H9 (cell line): ENCODE measurements at regions not wholly inside any gene's neighbourhood (a gene's known extent, or its start where the extent isn't known, plus 50 kb on each side); places are given as distances from the start of the nearest gene placed in this dataset.

Source experiments
- DNase-seq: peaks from one replicate; pipeline ENCODE4 v3.0.0-alpha.2; 2017
- H2AFZ ChIP-seq: one replicate; pipeline ENCODE4 v1.6.1; 2013; ENCODE audit warnings: mild to moderate bottlenecking, low read length, control low read depth, moderate library complexity
- H2AK5ac ChIP-seq: 2 replicates; pipeline ENCODE4 v1.6.1; 2013; ENCODE audit warnings: low read length, control low read depth, mixed read lengths; ENCODE audit not compliant: insufficient read length
- H2BK120ac ChIP-seq: one replicate; pipeline ENCODE4 v1.6.1; 2013; ENCODE audit warnings: low read depth, mild to moderate bottlenecking, low read length, control low read depth, inconsistent platforms; ENCODE audit not compliant: poor library complexity, severe bottlenecking
- H2BK12ac ChIP-seq: 2 replicates; pipeline ENCODE4 v1.6.1; 2013; ENCODE audit warnings: low read length, control low read depth, mixed read lengths, low read depth; ENCODE audit not compliant: insufficient read length
- H2BK15ac ChIP-seq: 2 replicates; pipeline ENCODE4 v1.6.1; 2013; ENCODE audit warnings: low read depth, low read length, control low read depth
- H2BK20ac ChIP-seq: one replicate; pipeline ENCODE4 v1.6.1; 2013; ENCODE audit warnings: low read depth, mild to moderate bottlenecking, low read length, control low read depth, inconsistent platforms; ENCODE audit not compliant: poor library complexity, severe bottlenecking
- H2BK5ac ChIP-seq: 2 replicates; pipeline ENCODE4 v1.6.1; 2013; ENCODE audit warnings: low read length, control low read depth, mixed read lengths; ENCODE audit not compliant: insufficient read length
- H3K14ac ChIP-seq: 2 replicates; pipeline ENCODE4 v1.6.1; 2013; ENCODE audit warnings: low read length, control low read depth; ENCODE audit not compliant: insufficient read depth
- H3K18ac ChIP-seq: 2 replicates; pipeline ENCODE4 v1.6.1; 2013; ENCODE audit warnings: low read depth, mild to moderate bottlenecking, mixed read lengths, low read length, control low read depth; ENCODE audit not compliant: insufficient read length
- H3K23ac ChIP-seq: 2 replicates; pipeline ENCODE4 v1.6.1; 2013; ENCODE audit warnings: low read length, control low read depth, mixed read lengths, low read depth; ENCODE audit not compliant: insufficient read length
- H3K23me2 ChIP-seq: 2 replicates; pipeline ENCODE4 v1.6.1; 2013; ENCODE audit warnings: low read depth, mild to moderate bottlenecking, mixed read lengths, low read length, control low read depth; ENCODE audit not compliant: insufficient read length, poor library complexity, severe bottlenecking
- H3K27ac ChIP-seq: 2 replicates; pipeline ENCODE4 v1.5.1; 2013; ENCODE audit warnings: low read length, control low read depth, mixed read lengths, low read depth; ENCODE audit not compliant: insufficient read length
- H3K27me3 ChIP-seq: 2 replicates; pipeline ENCODE4 v1.6.1; 2013; ENCODE audit warnings: low read length, control low read depth, inconsistent platforms; ENCODE audit not compliant: insufficient read depth
- H3K4ac ChIP-seq: 2 replicates; pipeline ENCODE4 v1.6.1; 2013; ENCODE audit warnings: low read depth, mild to moderate bottlenecking, control low read depth, inconsistent platforms, low read length, moderate library complexity
- H3K4me1 ChIP-seq: 2 replicates; pipeline ENCODE4 v1.6.1; 2013; ENCODE audit warnings: low read length, control low read depth, inconsistent platforms; ENCODE audit not compliant: insufficient read depth
- H3K4me2 ChIP-seq: 2 replicates; pipeline ENCODE4 v1.6.1; 2013; ENCODE audit warnings: low read length, control low read depth, mixed read lengths; ENCODE audit not compliant: insufficient read length, insufficient read depth
- H3K56ac ChIP-seq: 2 replicates; pipeline ENCODE4 v1.6.1; 2013; ENCODE audit warnings: low read depth, mild to moderate bottlenecking, mixed read lengths, low read length, control low read depth; ENCODE audit not compliant: insufficient read length
- H3K79me1 ChIP-seq: 2 replicates; pipeline ENCODE4 v1.6.1; 2013; ENCODE audit warnings: low read depth, mild to moderate bottlenecking, moderate library complexity, low read length, control low read depth, inconsistent platforms; ENCODE audit not compliant: insufficient read depth, poor library complexity, severe bottlenecking
- H3K79me2 ChIP-seq: 2 replicates; pipeline ENCODE4 v1.6.1; 2013; ENCODE audit warnings: low read length, control low read depth, inconsistent platforms; ENCODE audit not compliant: insufficient read depth
- H3K9ac ChIP-seq: 2 replicates; pipeline ENCODE4 v1.6.1; 2013; ENCODE audit warnings: low read length, control low read depth, mixed read lengths; ENCODE audit not compliant: insufficient read length; ENCODE audit errors: extremely low read depth
- H3K9me3 ChIP-seq: one replicate; pipeline ENCODE4 v1.6.1; 2013; ENCODE audit warnings: low read depth, low read length, inconsistent platforms; ENCODE audit not compliant: control insufficient read depth
- H3T11ph ChIP-seq: one replicate; pipeline ENCODE4 v1.6.1; 2013; ENCODE audit warnings: mild to moderate bottlenecking, low read length, control low read depth, inconsistent platforms
- H4K20me1 ChIP-seq: one replicate; pipeline ENCODE4 v1.6.1; 2013; ENCODE audit not compliant: control insufficient read depth, insufficient read length, insufficient read depth
- H4K5ac ChIP-seq: 2 replicates; pipeline ENCODE4 v1.6.1; 2013; ENCODE audit warnings: low read depth, mild to moderate bottlenecking, mixed read lengths, low read length, control low read depth; ENCODE audit not compliant: insufficient read length
- H4K8ac ChIP-seq: replicated peaks from 2 replicates; pipeline ENCODE4 v1.6.1; 2013; ENCODE audit warnings: low read length, control low read depth, mixed read lengths, low read depth; ENCODE audit not compliant: insufficient read length
- H4K91ac ChIP-seq: 2 replicates; pipeline ENCODE4 v1.6.1; 2013; ENCODE audit warnings: low read depth, mild to moderate bottlenecking, moderate library complexity, mixed read lengths, low read length, control low read depth; ENCODE audit not compliant: insufficient read length
- H3K27ac Mint-ChIP-seq, 3 experiments: 2 replicates in 2 of 3; 3 replicates in 1 of 3; pipeline ENCODE4 v1.8.0; 2020 to 2021; ENCODE audit warnings: mixed read lengths in 3 of 3, mild to moderate bottlenecking in 1 of 3, moderate library complexity in 1 of 3
- H3K27me3 Mint-ChIP-seq: 2 replicates; pipeline ENCODE4 v1.8.0; 2021; ENCODE audit warnings: low read depth, mild to moderate bottlenecking, moderate library complexity, mixed read lengths
- H3K36me3 Mint-ChIP-seq, 3 experiments: 2 replicates in 2 of 3; 3 replicates in 1 of 3; pipeline ENCODE4 v1.8.0; 2020 to 2021; ENCODE audit warnings: low read depth in 3 of 3, mixed read lengths in 3 of 3; ENCODE audit not compliant: insufficient read depth in 1 of 3
- H3K4me1 Mint-ChIP-seq, 2 experiments: 2 replicates each; pipeline ENCODE4 v1.8.0; 2020; ENCODE audit warnings: mixed read lengths in 2 of 2
- H3K4me3 Mint-ChIP-seq, 2 experiments: 2 replicates in 1 of 2; 3 replicates in 1 of 2; pipeline ENCODE4 v1.8.0; 2020 to 2021; ENCODE audit warnings: mild to moderate bottlenecking in 2 of 2, mixed read lengths in 2 of 2, moderate library complexity in 1 of 2
- H3K9me3 Mint-ChIP-seq, 2 experiments: 2 replicates in 1 of 2; 3 replicates in 1 of 2; pipeline ENCODE4 v1.8.0; 2020; ENCODE audit warnings: mild to moderate bottlenecking in 2 of 2, mixed read lengths in 2 of 2, moderate library complexity in 1 of 2
- WGBS: extraction: QIAGEN DNeasy Blood & Tissue Kit; methylation state at CpG from one replicate; pipeline ENCODE4 v1.1.7; 2013; ENCODE audit warnings: missing lambda C conversion rate, low lambda C conversion rate, mixed read lengths; ENCODE audit not compliant: insufficient read length; ENCODE audit errors: extremely low coverage; 5-methylcytosine and 5-hydroxymethylcytosine counted together
- TF ChIP-seq, protein P1 (sequence below): fragments of 200-600 bp; sonication (generic); conservative IDR thresholded peaks from 3 replicates; pipeline ENCODE4 v1.8.0; 2021; ENCODE audit warnings: antibody characterized with exemption, mild to moderate bottlenecking

DNA sequence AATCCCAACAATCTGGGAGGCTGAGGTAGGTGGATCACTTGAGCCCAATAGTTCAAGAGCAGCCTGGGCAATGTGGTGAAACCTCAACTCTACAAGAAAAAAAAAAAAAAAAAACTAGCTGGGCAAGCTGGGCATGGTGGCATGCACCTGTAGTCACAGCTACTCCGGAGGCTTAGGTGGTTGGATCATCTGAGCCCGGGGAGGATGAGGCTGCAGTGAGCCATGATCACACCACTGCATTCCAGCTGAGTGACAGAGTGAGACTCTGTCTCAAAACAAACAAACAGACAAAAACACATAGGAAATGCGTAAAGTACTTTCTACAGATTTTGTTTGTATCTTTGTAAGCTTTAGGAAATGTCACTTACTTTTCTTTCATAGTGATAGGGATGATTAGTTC, 307.2 kb upstream of the NR3C2 start:
- Histone ChIP-seq H3T11ph (no peak overlapping the region), H3K79me2 (no peaks in the 10 kb centered on the region), H4K20me1 (no peaks in the 10 kb centered on the region), H2BK120ac (no peak overlapping the region), H3K4me1 (no peaks in the 10 kb centered on the region), H3K56ac (no peak overlapping the region), H3K9me3 (no peaks in the 10 kb centered on the region), H3K27ac (no peak overlapping the region), H3K23ac (no peak overlapping the region), H2AFZ (no peak overlapping the region), H3K4ac (no peak overlapping the region), H4K91ac (no peak overlapping the region), H4K5ac (no peak overlapping the region), H2BK20ac (no peak overlapping the region), H3K79me1 (no peaks in the 10 kb centered on the region), H2BK5ac (no peak overlapping the region), H3K4me2 (no peak overlapping the region), H3K9ac (no peak overlapping the region), H3K23me2 (no peaks in the 10 kb centered on the region), H3K27me3 (no peaks in the 10 kb centered on the region), H3K14ac (no peak overlapping the region), H2AK5ac (no peak overlapping the region), H3K18ac (no peak overlapping the region), H2BK15ac (no peak overlapping the region), H4K8ac (no peak overlapping the region), H2BK12ac (no peak overlapping the region)
- WGBS, result no CpG with 5 or more reads among the region's 3 CpGs
- Mint-ChIP-seq H3K27me3 (no peaks in the 10 kb centered on the region), H3K9me3 (no peaks in the 10 kb centered on the region), H3K4me3 (no peak overlapping the region), H3K27ac (no peak overlapping the region), H3K36me3 (no peaks in the 10 kb centered on the region), H3K4me1 (no peaks in the 10 kb centered on the region)
- DNase-seq, result no peak
- TF ChIP-seq, protein P1, sequence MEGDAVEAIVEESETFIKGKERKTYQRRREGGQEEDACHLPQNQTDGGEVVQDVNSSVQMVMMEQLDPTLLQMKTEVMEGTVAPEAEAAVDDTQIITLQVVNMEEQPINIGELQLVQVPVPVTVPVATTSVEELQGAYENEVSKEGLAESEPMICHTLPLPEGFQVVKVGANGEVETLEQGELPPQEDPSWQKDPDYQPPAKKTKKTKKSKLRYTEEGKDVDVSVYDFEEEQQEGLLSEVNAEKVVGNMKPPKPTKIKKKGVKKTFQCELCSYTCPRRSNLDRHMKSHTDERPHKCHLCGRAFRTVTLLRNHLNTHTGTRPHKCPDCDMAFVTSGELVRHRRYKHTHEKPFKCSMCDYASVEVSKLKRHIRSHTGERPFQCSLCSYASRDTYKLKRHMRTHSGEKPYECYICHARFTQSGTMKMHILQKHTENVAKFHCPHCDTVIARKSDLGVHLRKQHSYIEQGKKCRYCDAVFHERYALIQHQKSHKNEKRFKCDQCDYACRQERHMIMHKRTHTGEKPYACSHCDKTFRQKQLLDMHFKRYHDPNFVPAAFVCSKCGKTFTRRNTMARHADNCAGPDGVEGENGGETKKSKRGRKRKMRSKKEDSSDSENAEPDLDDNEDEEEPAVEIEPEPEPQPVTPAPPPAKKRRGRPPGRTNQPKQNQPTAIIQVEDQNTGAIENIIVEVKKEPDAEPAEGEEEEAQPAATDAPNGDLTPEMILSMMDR, result no peak
